Left lung (tissue), 4 donors: ENCODE measurements at regions not wholly inside any gene's neighbourhood (a gene's known extent, or its start where the extent isn't known, plus 50 kb on each side); places are given as distances from the start of the nearest gene placed in this dataset.

Source experiments
- ATAC-seq: fragments of 200-7000 bp; cut with Tn5 transposase; one replicate; pipeline ENCODE4 v1.9.1; 2020; ENCODE audit warnings: moderate library complexity
- DNase-seq, 4 donors: peaks; one replicate each; pipeline ENCODE4 v3.0.0-alpha.2; 2013 to 2020
- H3K27ac ChIP-seq, 2 donors: fragments of 200-600 bp; sonication (generic) in 1 of 2; one replicate each; pipeline versions ENCODE4 v1.5.0 to v1.8.0; 2020 to 2021
- H3K27me3 ChIP-seq, 2 donors: fragments of 200-600 bp; sonication (generic) in 1 of 2; one replicate each; pipeline versions ENCODE4 v1.5.0 to v1.8.0; 2020 to 2021
- H3K36me3 ChIP-seq, 2 donors: fragments of 200-600 bp; sonication (generic) in 1 of 2; one replicate each; pipeline versions ENCODE4 v1.5.0 to v1.8.0; 2020 to 2021
- H3K4me1 ChIP-seq, 2 donors: fragments of 200-600 bp; one replicate each; pipeline ENCODE4 v1.8.0; 2021
- H3K4me3 ChIP-seq, 2 donors: fragments of 200-600 bp; sonication (generic) in 1 of 2; one replicate each; pipeline versions ENCODE4 v1.5.0 to v1.8.0; 2020 to 2021; ENCODE audit warnings: mild to moderate bottlenecking in 1 of 2
- H3K9me3 ChIP-seq, 2 donors: fragments of 200-600 bp; sonication (generic) in 1 of 2; one replicate each; pipeline versions ENCODE4 v1.5.0 to v1.8.0; 2020 to 2021
- intact Hi-C, 2 donors: fragments of 100-400 bp; cut with DNase I; formaldehyde crosslinking; loops; one replicate each; pipeline versions ENCODE4 v1.11.2 to v1.14.2; 2022
- TF ChIP-seq, protein P1 (sequence below), 2 donors: fragments of 200-600 bp; sonication (generic) in 1 of 2; IDR thresholded peaks; one replicate each; pipeline versions ENCODE4 v1.5.0 to v1.8.0; 2021; ENCODE audit warnings: antibody characterized with exemption in 2 of 2
- donor health status: DM: no; HTN: yes; CAD: no.
- donor health status: DM: no; HTN: no; CAD: no.

DNA sequence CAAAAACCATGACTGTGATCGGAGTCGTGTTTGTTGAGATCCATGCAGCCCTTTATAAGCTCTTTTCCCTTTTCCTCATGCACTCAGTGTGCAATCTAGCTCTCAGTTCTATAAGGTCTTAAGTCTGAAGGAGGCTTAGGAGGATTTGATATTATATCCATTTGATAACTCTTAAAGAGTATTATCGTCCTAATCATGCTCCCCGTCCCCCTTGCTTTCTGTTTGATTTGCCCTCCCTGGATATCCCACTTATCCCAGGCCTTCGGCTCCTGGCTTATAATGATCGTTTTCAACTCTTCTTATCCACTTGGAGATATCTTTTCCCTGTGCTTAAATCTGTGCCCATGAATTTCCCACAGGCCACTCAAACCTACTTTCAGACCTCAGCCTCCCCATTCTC lies 1917.7 kb upstream of the PIK3C3 start:
- intact Hi-C loops, result no loop called here

DNA sequence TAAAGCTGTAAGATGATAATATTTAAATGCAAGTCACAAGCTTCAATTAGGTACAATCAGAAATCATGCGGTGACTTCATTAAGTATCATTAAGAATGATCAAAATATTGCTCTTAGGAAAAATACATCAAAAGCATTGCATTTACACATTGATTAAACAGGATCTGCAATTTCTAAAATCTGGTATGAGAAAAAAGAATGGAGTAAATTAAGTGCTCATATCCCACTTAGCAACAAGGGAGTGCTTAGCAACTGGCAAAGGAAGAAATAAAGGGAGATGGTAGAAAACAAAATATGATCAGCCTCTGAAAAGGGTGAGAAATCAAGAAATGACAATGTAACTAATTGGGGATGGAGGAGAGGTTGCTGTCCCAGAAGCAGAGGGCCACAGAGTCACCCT lies 1918.2 kb upstream of the PIK3C3 start:
- ATAC-seq (no peak), DNase-seq (no peak)
- H3K4me3 ChIP-seq, result no peak overlapping the region
- H3K36me3 ChIP-seq, result no peaks in the 10 kb centered on the region
- intact Hi-C loops, result no loop called here
- H3K27me3 ChIP-seq, result no peaks in the 10 kb centered on the region
- H3K9me3 ChIP-seq, result no peaks in the 10 kb centered on the region
- no peak overlapping the region for H3K27ac ChIP-seq
- H3K4me1 ChIP-seq, result no peaks in the 10 kb centered on the region
- TF ChIP-seq, protein P1, sequence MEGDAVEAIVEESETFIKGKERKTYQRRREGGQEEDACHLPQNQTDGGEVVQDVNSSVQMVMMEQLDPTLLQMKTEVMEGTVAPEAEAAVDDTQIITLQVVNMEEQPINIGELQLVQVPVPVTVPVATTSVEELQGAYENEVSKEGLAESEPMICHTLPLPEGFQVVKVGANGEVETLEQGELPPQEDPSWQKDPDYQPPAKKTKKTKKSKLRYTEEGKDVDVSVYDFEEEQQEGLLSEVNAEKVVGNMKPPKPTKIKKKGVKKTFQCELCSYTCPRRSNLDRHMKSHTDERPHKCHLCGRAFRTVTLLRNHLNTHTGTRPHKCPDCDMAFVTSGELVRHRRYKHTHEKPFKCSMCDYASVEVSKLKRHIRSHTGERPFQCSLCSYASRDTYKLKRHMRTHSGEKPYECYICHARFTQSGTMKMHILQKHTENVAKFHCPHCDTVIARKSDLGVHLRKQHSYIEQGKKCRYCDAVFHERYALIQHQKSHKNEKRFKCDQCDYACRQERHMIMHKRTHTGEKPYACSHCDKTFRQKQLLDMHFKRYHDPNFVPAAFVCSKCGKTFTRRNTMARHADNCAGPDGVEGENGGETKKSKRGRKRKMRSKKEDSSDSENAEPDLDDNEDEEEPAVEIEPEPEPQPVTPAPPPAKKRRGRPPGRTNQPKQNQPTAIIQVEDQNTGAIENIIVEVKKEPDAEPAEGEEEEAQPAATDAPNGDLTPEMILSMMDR (IDR thresholded peaks at IDR 0.05), result no peak

More for the DNA sequence above, 1917.7 kb upstream of the PIK3C3 start:
- ATAC-seq, result no peak
- Histone ChIP-seq H3K27ac (no peak overlapping the region), H3K27me3 (no peaks in the 10 kb centered on the region), H3K4me1 (no peaks in the 10 kb centered on the region), H3K4me3 (no peak overlapping the region), H3K9me3 (no peaks in the 10 kb centered on the region), H3K36me3 (no peaks in the 10 kb centered on the region)
- no peak for DNase-seq
- TF ChIP-seq, protein P1 (IDR thresholded peaks at IDR 0.05), result no peak

DNA sequence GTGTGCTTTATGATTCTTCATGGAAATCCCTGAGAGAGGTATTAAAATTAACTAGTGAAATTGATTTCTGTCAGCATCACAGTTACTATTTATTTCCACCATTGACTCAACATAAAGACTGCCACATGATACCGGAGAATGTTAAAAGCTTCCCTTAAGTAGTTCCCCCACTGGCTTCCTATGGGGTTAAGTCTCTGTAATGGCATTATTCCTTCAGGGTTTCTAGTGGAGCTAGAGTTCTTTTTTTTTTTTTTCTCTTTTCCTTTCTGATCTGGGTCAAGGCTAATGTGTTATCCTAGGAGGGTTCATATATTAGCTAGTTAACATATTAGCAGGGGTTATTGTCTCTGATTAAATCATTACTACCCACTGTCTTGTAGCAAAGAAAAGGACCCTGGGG lies 1919.1 kb upstream of the PIK3C3 start:
- no peak overlapping the region for H3K27ac ChIP-seq
- no peak overlapping the region for H3K4me3 ChIP-seq
- no peaks in the 10 kb centered on the region for H3K36me3 ChIP-seq
- DNase-seq (no peak), ATAC-seq (no peak)
- TF ChIP-seq, protein P1 (IDR thresholded peaks at IDR 0.05), result no peak
- no peaks in the 10 kb centered on the region for H3K27me3 ChIP-seq
- no peaks in the 10 kb centered on the region for H3K9me3 ChIP-seq
- H3K4me1 ChIP-seq, result no peaks in the 10 kb centered on the region
- intact Hi-C loops, result no loop called here

DNA sequence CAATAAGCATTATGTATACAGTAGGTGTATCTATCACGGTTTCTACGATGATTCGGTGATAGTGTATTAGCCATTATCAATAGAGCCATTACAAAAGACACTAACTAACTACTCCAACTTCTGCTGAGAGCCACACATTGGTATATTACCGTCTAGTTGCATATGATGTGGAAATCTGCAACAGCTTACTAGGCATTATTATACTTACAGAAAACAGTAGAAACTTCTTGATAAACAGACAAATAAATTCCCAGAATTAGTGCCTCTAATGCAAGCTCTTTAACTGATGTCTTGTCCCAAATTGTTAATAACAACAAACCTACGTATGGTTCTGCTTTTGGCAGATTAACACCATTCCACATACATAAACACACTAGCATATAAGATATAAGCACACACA lies 1923.0 kb upstream of the PIK3C3 start:
- intact Hi-C loops, result no loop called here
- H3K9me3 ChIP-seq, result no peaks in the 10 kb centered on the region
- no peak overlapping the region for H3K4me3 ChIP-seq
- H3K36me3 ChIP-seq, result no peaks in the 10 kb centered on the region
- no peak overlapping the region for H3K27ac ChIP-seq
- TF ChIP-seq, protein P1 (IDR thresholded peaks at IDR 0.05), result no peak
- no peaks in the 10 kb centered on the region for H3K4me1 ChIP-seq
- H3K27me3 ChIP-seq, result no peaks in the 10 kb centered on the region
- DNase-seq, result no peak
- no peak for ATAC-seq

DNA sequence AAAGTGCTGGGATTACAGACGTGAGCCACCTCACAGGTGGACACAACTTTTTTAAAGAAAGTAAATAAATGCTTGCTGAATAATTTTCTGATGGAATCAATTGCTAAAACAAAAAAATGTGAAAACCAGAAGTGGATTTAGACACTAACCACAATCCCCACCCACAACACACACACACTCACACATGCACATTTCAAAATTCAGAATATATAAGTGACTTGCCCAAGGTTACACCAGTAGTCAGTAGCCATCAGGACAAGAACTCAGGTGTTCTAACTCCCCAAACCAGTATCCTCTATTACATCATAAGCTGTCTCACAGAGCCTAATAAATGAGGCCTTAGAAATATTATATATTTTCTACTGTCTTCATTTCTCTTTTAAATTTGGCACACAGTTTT lies 1923.6 kb upstream of the PIK3C3 start:
- DNase-seq (no peak), ATAC-seq (no peak)
- TF ChIP-seq, protein P1 (IDR thresholded peaks at IDR 0.05), result no peak
- intact Hi-C loops, result no loop called here
- Histone ChIP-seq H3K4me3 (no peak overlapping the region), H3K27me3 (no peaks in the 10 kb centered on the region), H3K27ac (no peak overlapping the region), H3K9me3 (no peaks in the 10 kb centered on the region), H3K36me3 (no peaks in the 10 kb centered on the region), H3K4me1 (no peaks in the 10 kb centered on the region)
